HCT116 (cell line): ENCODE measurements at regions not wholly inside any gene's neighbourhood (a gene's known extent, or its start where the extent isn't known, plus 50 kb on each side); places are given as distances from the start of the nearest gene placed in this dataset.

Experiments used
- ATAC-seq: fragments of 200-7000 bp; cut with Tn5 transposase; 2 replicates; pipeline ENCODE4 v1.9.1; 2020; ENCODE audit warnings: mild to moderate bottlenecking, moderate library complexity
- BruUV-seq: library from RNA; stranded (reverse); fragments of 400-500 nt; replicated peaks from 2 replicates; lab custom pipeline; 2021; lab: Mats Ljungman, UMichigan
- CTCF ChIA-PET: fragments of 300-600 bp; sonication (Branson Sonifier 250); formaldehyde crosslinking; loops from one replicate; lab custom pipeline; 2021; ENCODE audit warnings: antibody characterized with exemption; lab: Charles Lee
- POLR2A ChIA-PET: fragments of 300-600, 350-600 bp; sonication (Branson Sonifier 250); formaldehyde crosslinking; loops from one replicate; lab custom pipeline; 2021; ENCODE audit warnings: antibody characterized with exemption; lab: Charles Lee
- RAD21 ChIA-PET, 2 experiments: fragments of 300-600 bp; sonication (Branson Sonifier 250); formaldehyde crosslinking; loops; one replicate each; lab custom pipeline; 2023; ENCODE audit warnings: low total read pairs in 2 of 2; ENCODE audit not compliant: uncharacterized antibody in 2 of 2, unreplicated experiment in 2 of 2, low non-redundant PET in 1 of 2; lab: Charles Lee
- DNase-seq: peaks from one replicate; pipeline ENCODE4 v3.0.0-alpha.2; 2010; ENCODE audit warnings: low read depth, low spot score
- H2AFZ ChIP-seq: fragments of 200-600 bp; shearing (Covaris generic), sonication (generic); 2 replicates; pipeline ENCODE4 v1.6.1; 2017; ENCODE audit warnings: low read depth, mixed run types, mixed read lengths, antibody characterized with exemption, low read length; ENCODE audit not compliant: poor library complexity, severe bottlenecking
- H3K27ac ChIP-seq: 2 replicates; pipeline ENCODE4 v1.5.1; 2012; ENCODE audit warnings: low read depth, low read length
- H3K27me3 ChIP-seq: fragments of 200-600 bp; sonication (generic); 2 replicates; pipeline ENCODE4 v1.6.1; 2016; ENCODE audit warnings: mixed run types, low read length, mixed read lengths; ENCODE audit not compliant: insufficient read depth
- H3K36me3 ChIP-seq, 2 experiments: fragments of 200-500 bp in 1 of 2; fragments of 200-600 bp in 1 of 2; sonication (Bioruptor generic) in 1 of 2; sonication (generic) in 1 of 2; 2 replicates each; pipeline versions ENCODE4 v1.5.1 to v1.6.1; 2014 to 2016; ENCODE audit warnings: low read length in 2 of 2, inconsistent platforms in 1 of 2, mixed read lengths in 1 of 2, mixed run types in 1 of 2; ENCODE audit not compliant: insufficient read depth in 2 of 2, control insufficient read depth in 1 of 2
- H3K4me1 ChIP-seq, 2 experiments: fragments of 200-600 bp in 1 of 2; sonication (generic) in 1 of 2; 2 replicates each; pipeline versions ENCODE4 v1.5.1 to v1.6.1; 2012 to 2017; ENCODE audit warnings: low read length in 2 of 2, inconsistent platforms in 1 of 2, mild to moderate bottlenecking in 1 of 2, mixed read lengths in 1 of 2, mixed run types in 1 of 2, moderate library complexity in 1 of 2; ENCODE audit not compliant: insufficient read depth in 2 of 2, control insufficient read depth in 1 of 2
- H3K4me2 ChIP-seq: fragments of 200-600 bp; sonication (generic); 2 replicates; pipeline ENCODE4 v1.6.1; 2017; ENCODE audit warnings: mixed run types, low read length, mixed read lengths
- H3K4me3 ChIP-seq, 2 experiments: fragments of 200-600 bp in 1 of 2; sonication (generic) in 1 of 2; replicated peaks in 1 of 2; 2 replicates each; pipeline ENCODE4 v1.5.1; 2011 to 2016; ENCODE audit warnings: low read length in 2 of 2, control low read depth in 1 of 2, low read depth in 1 of 2, mild to moderate bottlenecking in 1 of 2, mixed read lengths in 1 of 2, mixed run types in 1 of 2
- H3K79me2 ChIP-seq: fragments of 200-600 bp; sonication (generic); 2 replicates; pipeline ENCODE4 v1.6.1; 2017; ENCODE audit warnings: mild to moderate bottlenecking, mixed run types, low read length, moderate library complexity, mixed read lengths; ENCODE audit not compliant: insufficient read depth
- H3K9ac ChIP-seq: fragments of 200-600 bp; sonication (generic); 2 replicates; pipeline ENCODE4 v1.6.1; 2016; ENCODE audit warnings: low read length, mixed read lengths
- H3K9me2 ChIP-seq: fragments of 200-600 bp; sonication (generic), shearing (Covaris generic); 2 replicates; pipeline ENCODE4 v1.6.1; 2017; ENCODE audit warnings: mixed run types, mild to moderate bottlenecking, moderate library complexity; ENCODE audit not compliant: insufficient read depth
- H3K9me3 ChIP-seq, 2 experiments: fragments of 200-500 bp in 1 of 2; fragments of 200-600 bp in 1 of 2; sonication (Bioruptor generic) in 1 of 2; sonication (generic) in 1 of 2; 2 replicates each; pipeline ENCODE4 v1.6.1; 2014 to 2017; ENCODE audit warnings: low read length in 2 of 2, mixed read lengths in 2 of 2, inconsistent platforms in 1 of 2, low read depth in 1 of 2, mild to moderate bottlenecking in 1 of 2, mixed run types in 1 of 2, moderate library complexity in 1 of 2; ENCODE audit not compliant: control insufficient read depth in 1 of 2, insufficient read depth in 1 of 2
- H4K20me1 ChIP-seq: fragments of 200-600 bp; sonication (generic), shearing (Covaris generic); 2 replicates; pipeline ENCODE4 v1.6.1; 2017; ENCODE audit warnings: mixed run types, mild to moderate bottlenecking, moderate library complexity; ENCODE audit not compliant: insufficient read depth
- EZH2 ChIP-seq: fragments of 200-600 bp; sonication (generic); IDR thresholded peaks from 2 replicates; pipeline ENCODE4 v1.6.1; 2017; ENCODE audit warnings: antibody characterized with exemption, mixed run types
- JUND ChIP-seq: IDR thresholded peaks from 2 replicates; pipeline ENCODE4 v1.6.1; 2012
- POLR2A ChIP-seq: IDR thresholded peaks from 2 replicates; pipeline ENCODE4 v1.7.0; 2011; ENCODE audit warnings: borderline replicate concordance; ENCODE audit not compliant: insufficient read depth, insufficient read length; ENCODE audit errors: extremely low read depth
- POLR2AphosphoS5 ChIP-seq: IDR thresholded peaks from 2 replicates; pipeline ENCODE4 v1.6.1; 2011; ENCODE audit warnings: mild to moderate bottlenecking, low read depth, low read length, moderate library complexity
- YY1 ChIP-seq: IDR thresholded peaks from 2 replicates; pipeline ENCODE4 v1.6.1; 2011; ENCODE audit warnings: low read length, low read depth, moderate library complexity, mild to moderate bottlenecking; ENCODE audit not compliant: insufficient replicate concordance; ENCODE audit errors: extremely low read depth
- ZNF274 ChIP-seq: fragments of 200-500 bp; sonication (Bioruptor generic); IDR thresholded peaks from 2 replicates; pipeline ENCODE4 v1.6.1; 2014; ENCODE audit warnings: mild to moderate bottlenecking, low read depth, low read length, inconsistent platforms
- intact Hi-C: fragments of 100-400 bp; cut with micrococcal nuclease; formaldehyde crosslinking; loops from 2 replicates; pipeline ENCODE4 v1.10.0; 2022
- TF ChIP-seq, protein P1 (sequence below): IDR thresholded peaks from 2 replicates; pipeline ENCODE4 v1.6.1; 2012
- TF ChIP-seq, protein P2 (sequence below): IDR thresholded peaks from 2 replicates; pipeline ENCODE4 v1.6.1; 2011; ENCODE audit warnings: mild to moderate bottlenecking, low read length, moderate library complexity; ENCODE audit not compliant: insufficient replicate concordance; ENCODE audit errors: extremely low read depth
- TF ChIP-seq, protein P3 (sequence below), 3 experiments: fragments of 200-600 bp in 1 of 3; sonication (generic) in 1 of 3; IDR thresholded peaks in 2 of 3; conservative IDR thresholded peaks in 1 of 3; 2 replicates each; pipeline ENCODE4 v1.5.1; 2012 to 2017; ENCODE audit warnings: low read depth in 2 of 3, low read length in 2 of 3, antibody characterized with exemption in 1 of 3, borderline replicate concordance in 1 of 3, control low read depth in 1 of 3, mild to moderate bottlenecking in 1 of 3, mixed read lengths in 1 of 3, mixed run types in 1 of 3, moderate library complexity in 1 of 3; ENCODE audit not compliant: insufficient read depth in 1 of 3
- TF ChIP-seq, protein P4 (sequence below): IDR thresholded peaks from 2 replicates; pipeline ENCODE4 v1.6.1; 2012

DNA sequence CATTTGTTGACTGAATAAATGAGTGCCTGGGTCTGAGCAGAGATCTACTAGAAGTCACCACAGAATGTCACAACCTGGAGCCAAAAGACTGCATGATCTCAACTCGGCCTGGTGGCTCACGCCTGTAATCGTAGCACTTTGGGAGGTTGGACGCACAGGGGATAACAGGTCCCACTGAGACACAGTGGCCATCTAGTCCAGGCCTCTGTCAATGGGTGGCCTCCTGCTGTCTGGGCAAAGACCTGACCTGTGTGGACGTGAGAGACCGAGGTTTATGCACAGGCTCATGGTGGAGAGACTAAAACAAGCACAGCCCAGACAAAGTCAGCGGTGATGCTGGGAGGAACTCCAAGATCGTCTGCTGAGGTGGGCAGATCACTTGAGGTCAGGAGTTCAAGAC is 103.0 kb upstream of the BACE2 start:
- intact Hi-C loops = loop anchor here (5.0 kb wide), 1 partner anchor 598 kb away; no protein-coding TSS in a partner anchor
- H3K9ac ChIP-seq = no peak overlapping the region
- no peaks in the 10 kb centered on the region for H4K20me1 ChIP-seq
- H3K27ac ChIP-seq = no peak overlapping the region
- CTCF ChIA-PET = no interaction called here
- no peak for DNase-seq
- BruUV-seq = no TSS peak
- TF ChIP-seq, protein P1, sequence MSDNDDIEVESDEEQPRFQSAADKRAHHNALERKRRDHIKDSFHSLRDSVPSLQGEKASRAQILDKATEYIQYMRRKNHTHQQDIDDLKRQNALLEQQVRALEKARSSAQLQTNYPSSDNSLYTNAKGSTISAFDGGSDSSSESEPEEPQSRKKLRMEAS = no peak
- TF ChIP-seq EZH2 (no peak), JUND (no peak), POLR2AphosphoS5 (no peak), POLR2A (no peak)
- no peaks in the 10 kb centered on the region for H3K79me2 ChIP-seq
- RAD21 ChIA-PET = no interaction called here
- no peak overlapping the region for H2AFZ ChIP-seq
- H3K4me2 ChIP-seq = no peak overlapping the region
- H3K27me3 ChIP-seq = no peaks in the 10 kb centered on the region
- no peak overlapping the region for H3K4me3 ChIP-seq
- no peaks in the 10 kb centered on the region for H3K9me3 ChIP-seq
- ATAC-seq = no peak
- no peaks in the 10 kb centered on the region for H3K4me1 ChIP-seq
- H3K36me3 ChIP-seq = no peaks in the 10 kb centered on the region
- POLR2A ChIA-PET = no interaction called here
- no peaks in the 10 kb centered on the region for H3K9me2 ChIP-seq

DNA sequence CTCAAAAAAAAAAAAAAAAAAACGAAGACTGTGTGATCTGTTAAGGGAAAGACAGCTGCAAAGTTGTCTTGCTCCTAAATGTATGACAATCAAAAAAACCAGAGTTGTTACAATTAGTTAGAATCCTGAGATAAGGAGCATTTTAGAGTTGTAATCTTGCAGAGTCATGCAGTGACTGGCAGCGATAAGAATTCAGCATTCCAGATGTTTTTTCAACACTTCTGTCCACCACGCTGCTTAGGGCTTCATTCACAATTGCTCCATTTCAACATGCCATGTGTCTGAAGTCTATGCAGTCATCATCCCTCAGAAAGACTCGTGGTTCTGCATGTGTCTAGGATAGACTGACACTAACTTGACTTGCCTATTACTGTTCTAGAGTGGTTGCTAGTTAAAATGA is 102.4 kb upstream of the BACE2 start:
- TF ChIP-seq YY1 = no peak
- TF ChIP-seq, protein P1 = no peak
- TF ChIP-seq, protein P2, sequence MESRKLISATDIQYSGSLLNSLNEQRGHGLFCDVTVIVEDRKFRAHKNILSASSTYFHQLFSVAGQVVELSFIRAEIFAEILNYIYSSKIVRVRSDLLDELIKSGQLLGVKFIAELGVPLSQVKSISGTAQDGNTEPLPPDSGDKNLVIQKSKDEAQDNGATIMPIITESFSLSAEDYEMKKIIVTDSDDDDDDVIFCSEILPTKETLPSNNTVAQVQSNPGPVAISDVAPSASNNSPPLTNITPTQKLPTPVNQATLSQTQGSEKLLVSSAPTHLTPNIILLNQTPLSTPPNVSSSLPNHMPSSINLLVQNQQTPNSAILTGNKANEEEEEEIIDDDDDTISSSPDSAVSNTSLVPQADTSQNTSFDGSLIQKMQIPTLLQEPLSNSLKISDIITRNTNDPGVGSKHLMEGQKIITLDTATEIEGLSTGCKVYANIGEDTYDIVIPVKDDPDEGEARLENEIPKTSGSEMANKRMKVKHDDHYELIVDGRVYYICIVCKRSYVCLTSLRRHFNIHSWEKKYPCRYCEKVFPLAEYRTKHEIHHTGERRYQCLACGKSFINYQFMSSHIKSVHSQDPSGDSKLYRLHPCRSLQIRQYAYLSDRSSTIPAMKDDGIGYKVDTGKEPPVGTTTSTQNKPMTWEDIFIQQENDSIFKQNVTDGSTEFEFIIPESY = no peak
- no peak for TF ChIP-seq EZH2
- TF ChIP-seq, protein P3, sequence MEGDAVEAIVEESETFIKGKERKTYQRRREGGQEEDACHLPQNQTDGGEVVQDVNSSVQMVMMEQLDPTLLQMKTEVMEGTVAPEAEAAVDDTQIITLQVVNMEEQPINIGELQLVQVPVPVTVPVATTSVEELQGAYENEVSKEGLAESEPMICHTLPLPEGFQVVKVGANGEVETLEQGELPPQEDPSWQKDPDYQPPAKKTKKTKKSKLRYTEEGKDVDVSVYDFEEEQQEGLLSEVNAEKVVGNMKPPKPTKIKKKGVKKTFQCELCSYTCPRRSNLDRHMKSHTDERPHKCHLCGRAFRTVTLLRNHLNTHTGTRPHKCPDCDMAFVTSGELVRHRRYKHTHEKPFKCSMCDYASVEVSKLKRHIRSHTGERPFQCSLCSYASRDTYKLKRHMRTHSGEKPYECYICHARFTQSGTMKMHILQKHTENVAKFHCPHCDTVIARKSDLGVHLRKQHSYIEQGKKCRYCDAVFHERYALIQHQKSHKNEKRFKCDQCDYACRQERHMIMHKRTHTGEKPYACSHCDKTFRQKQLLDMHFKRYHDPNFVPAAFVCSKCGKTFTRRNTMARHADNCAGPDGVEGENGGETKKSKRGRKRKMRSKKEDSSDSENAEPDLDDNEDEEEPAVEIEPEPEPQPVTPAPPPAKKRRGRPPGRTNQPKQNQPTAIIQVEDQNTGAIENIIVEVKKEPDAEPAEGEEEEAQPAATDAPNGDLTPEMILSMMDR (IDR thresholded peaks at IDR 0.05 in 2 of 3, conservative IDR thresholded peaks at IDR 0.05 in 1 of 3; ENCODE audit: borderline replicate concordance in 1 of 3, insufficient read depth in 1 of 3, low read depth in 2 of 3, low read length in 2 of 3) = no peak
- TF ChIP-seq ZNF274 = no peak
- TF ChIP-seq, protein P4, sequence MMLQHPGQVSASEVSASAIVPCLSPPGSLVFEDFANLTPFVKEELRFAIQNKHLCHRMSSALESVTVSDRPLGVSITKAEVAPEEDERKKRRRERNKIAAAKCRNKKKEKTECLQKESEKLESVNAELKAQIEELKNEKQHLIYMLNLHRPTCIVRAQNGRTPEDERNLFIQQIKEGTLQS = no peak
- ATAC-seq (no peak), DNase-seq (no peak)
- H4K20me1 ChIP-seq = no peaks in the 10 kb centered on the region
- no peak overlapping the region for H2AFZ ChIP-seq
- H3K4me2 ChIP-seq = no peak overlapping the region
- H3K4me3 ChIP-seq = no peak overlapping the region
- H3K27me3 ChIP-seq = no peaks in the 10 kb centered on the region
- RAD21 ChIA-PET = no interaction called here
- H3K9ac ChIP-seq = no peak overlapping the region
- no peaks in the 10 kb centered on the region for H3K36me3 ChIP-seq
- BruUV-seq = no TSS peak
- CTCF ChIA-PET = no interaction called here
- no peaks in the 10 kb centered on the region for H3K79me2 ChIP-seq
- H3K9me2 ChIP-seq = no peaks in the 10 kb centered on the region
- no peak overlapping the region for H3K27ac ChIP-seq
- intact Hi-C loops = loop anchor here (5.0 kb wide), 1 partner anchor 598 kb away; no protein-coding TSS in a partner anchor
- POLR2A ChIA-PET = no interaction called here
- no peaks in the 10 kb centered on the region for H3K9me3 ChIP-seq
- no peaks in the 10 kb centered on the region for H3K4me1 ChIP-seq
